ENCODE measurements at regions not wholly inside any gene's neighbourhood (a gene's known extent, or its start where the extent isn't known, plus 50 kb on each side); places are given as distances from the start of the nearest gene placed in this dataset.

DNA sequence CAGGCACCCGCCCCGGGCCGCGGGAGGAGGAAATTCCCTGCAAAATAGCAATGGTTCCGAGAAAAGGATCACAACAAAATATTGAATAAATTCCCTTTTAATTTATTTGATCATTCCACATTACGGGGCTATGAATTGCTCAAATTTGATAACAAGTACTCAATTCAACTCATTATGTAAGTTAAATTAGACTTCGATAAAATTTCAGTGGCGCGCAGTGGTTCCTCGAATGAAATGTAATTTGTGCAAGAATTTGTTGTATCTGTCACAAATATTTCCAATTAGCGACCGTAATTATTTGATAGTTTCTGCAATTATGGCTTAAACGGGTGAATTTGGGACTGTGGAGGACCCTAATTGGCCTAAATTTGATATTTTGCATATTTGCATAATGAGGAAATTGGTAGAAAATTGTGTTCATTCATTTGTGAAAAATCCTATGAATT is 76.0 kb upstream of the TBCA start (continued):
- TF ChIP-seq ZFP30 (CRISPR knock-in tag; IDR thresholded peaks at IDR 0.05), result no peak

DNA sequence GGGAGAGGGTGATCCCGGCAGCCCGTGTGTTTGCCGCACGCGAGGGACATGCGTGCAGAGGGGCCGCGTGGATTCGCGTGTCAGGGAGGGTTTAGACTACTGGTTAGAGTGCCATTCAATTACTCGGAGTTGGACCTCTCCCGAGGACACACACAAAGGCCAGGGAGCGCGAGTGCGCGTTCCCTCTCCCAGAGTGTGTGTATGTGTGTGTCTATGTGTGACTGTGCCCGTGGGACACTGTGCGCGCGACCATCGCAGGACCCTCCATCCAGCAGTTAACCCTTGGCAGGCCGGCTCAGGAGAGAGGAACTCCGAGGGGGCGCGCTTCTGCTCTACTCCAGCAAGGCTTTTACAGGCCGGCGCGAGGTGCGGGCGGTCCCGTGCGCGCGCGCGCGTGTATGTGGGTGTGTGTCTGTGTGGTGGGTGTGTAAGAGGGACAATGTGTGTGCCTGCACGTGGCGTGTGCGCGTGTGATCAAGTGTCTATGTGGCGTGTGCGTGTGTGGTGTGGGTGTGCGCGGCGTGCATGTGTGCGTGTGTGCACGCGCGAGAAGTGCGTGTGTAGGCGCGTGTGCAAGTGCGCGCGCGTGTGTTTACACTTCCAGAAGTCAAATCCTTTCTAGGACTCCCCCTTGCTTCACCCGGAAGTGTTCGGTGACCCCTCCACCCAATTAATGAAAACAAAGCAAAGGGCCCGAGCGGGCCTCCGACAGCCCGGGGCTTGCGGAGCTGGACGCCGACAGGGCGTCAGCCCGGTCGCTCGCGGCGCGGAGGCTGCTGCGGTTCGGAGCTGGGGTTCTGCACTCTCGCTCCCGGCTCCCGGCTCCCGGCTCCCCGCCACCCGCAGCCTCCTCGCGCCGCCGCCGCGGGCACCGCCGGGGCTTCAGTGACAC is 75.3 kb upstream of the TBCA start:
- TF ChIP-seq PPARA (CRISPR knock-in tag; IDR thresholded peaks at IDR 0.05; ENCODE audit: borderline replicate concordance) (no peak), ZFP30 (CRISPR knock-in tag; IDR thresholded peaks at IDR 0.05) (no peak), ZNF70 (CRISPR knock-in tag; IDR thresholded peaks at IDR 0.05) (no peak), ZFP3 (CRISPR knock-in tag; IDR thresholded peaks at IDR 0.05) (no peak), RARB (CRISPR knock-in tag; IDR thresholded peaks at IDR 0.05) (no peak), TCF4 (CRISPR knock-in tag; IDR thresholded peaks at IDR 0.05; ENCODE audit: borderline replicate concordance) (no peak), TOX (CRISPR knock-in tag; IDR thresholded peaks at IDR 0.05; ENCODE audit: borderline replicate concordance) (no peak), BACH2 (CRISPR knock-in tag; IDR thresholded peaks at IDR 0.05; ENCODE audit: borderline replicate concordance) (no peak), ZNF8 (CRISPR knock-in tag; IDR thresholded peaks at IDR 0.05) (no peak), OSR1 (CRISPR knock-in tag; IDR thresholded peaks at IDR 0.05) (no peak), SNAI2 (CRISPR knock-in tag; IDR thresholded peaks at IDR 0.05) (no peak), ZNF565 (CRISPR knock-in tag; conservative IDR thresholded peaks at IDR 0.05; ENCODE audit: low read depth) (no peak), ZC3H10 (CRISPR knock-in tag; IDR thresholded peaks at IDR 0.05) (no peak)
- TF ChIP-seq, protein P1, sequence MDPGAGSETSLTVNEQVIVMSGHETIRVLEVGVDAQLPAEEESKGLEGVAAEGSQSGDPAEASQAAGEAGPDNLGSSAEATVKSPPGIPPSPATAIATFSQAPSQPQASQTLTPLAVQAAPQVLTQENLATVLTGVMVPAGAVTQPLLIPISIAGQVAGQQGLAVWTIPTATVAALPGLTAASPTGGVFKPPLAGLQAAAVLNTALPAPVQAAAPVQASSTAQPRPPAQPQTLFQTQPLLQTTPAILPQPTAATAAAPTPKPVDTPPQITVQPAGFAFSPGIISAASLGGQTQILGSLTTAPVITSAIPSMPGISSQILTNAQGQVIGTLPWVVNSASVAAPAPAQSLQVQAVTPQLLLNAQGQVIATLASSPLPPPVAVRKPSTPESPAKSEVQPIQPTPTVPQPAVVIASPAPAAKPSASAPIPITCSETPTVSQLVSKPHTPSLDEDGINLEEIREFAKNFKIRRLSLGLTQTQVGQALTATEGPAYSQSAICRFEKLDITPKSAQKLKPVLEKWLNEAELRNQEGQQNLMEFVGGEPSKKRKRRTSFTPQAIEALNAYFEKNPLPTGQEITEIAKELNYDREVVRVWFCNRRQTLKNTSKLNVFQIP (CRISPR knock-in tag; IDR thresholded peaks at IDR 0.05; ENCODE audit: borderline replicate concordance, low read depth), result no peak
- TF ChIP-seq, protein P2, sequence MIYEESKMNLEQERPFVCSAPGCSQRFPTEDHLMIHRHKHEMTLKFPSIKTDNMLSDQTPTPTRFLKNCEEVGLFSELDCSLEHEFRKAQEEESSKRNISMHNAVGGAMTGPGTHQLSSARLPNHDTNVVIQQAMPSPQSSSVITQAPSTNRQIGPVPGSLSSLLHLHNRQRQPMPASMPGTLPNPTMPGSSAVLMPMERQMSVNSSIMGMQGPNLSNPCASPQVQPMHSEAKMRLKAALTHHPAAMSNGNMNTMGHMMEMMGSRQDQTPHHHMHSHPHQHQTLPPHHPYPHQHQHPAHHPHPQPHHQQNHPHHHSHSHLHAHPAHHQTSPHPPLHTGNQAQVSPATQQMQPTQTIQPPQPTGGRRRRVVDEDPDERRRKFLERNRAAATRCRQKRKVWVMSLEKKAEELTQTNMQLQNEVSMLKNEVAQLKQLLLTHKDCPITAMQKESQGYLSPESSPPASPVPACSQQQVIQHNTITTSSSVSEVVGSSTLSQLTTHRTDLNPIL (CRISPR knock-in tag; IDR thresholded peaks at IDR 0.05; ENCODE audit: low read depth), result no peak
- TF ChIP-seq, protein P3, sequence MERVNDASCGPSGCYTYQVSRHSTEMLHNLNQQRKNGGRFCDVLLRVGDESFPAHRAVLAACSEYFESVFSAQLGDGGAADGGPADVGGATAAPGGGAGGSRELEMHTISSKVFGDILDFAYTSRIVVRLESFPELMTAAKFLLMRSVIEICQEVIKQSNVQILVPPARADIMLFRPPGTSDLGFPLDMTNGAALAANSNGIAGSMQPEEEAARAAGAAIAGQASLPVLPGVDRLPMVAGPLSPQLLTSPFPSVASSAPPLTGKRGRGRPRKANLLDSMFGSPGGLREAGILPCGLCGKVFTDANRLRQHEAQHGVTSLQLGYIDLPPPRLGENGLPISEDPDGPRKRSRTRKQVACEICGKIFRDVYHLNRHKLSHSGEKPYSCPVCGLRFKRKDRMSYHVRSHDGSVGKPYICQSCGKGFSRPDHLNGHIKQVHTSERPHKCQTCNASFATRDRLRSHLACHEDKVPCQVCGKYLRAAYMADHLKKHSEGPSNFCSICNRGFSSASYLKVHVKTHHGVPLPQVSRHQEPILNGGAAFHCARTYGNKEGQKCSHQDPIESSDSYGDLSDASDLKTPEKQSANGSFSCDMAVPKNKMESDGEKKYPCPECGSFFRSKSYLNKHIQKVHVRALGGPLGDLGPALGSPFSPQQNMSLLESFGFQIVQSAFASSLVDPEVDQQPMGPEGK (CRISPR knock-in tag; IDR thresholded peaks at IDR 0.05; ENCODE audit: borderline replicate concordance), result no peak
- peak; percentile 70 for ATAC-seq

DNA sequence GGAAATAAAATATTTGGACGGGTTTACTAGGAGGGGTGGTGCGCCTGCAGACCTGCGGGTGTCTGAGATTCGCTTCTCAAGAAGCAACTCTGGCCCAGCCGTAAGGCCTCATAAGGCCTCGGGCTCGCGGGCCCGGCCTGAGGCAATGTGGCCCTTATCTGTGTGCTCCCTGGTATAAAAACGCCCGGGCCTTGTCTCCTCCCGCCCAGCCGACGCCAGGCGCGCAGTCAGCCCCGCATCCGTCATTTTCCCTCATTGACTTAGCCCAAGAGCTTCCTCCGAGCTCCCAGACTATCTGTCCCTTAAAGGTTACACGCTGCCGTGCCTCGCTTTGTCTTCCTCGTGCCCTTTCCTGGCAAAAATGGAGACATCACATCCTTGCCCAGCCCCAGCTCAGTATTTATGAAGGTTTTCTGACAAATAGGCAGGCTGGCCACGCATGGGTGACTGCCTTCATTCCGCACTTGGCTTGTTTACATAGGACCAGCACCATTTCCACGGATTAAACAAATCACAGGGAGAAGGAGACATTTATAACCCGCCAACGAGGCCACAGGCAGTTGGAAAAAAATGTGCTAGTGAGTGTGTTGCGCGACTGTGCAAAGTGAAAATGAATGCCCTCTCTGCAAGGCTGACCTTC is 74.5 kb upstream of the TBCA start:
- no peak for ATAC-seq
- TF ChIP-seq PPARA (CRISPR knock-in tag; IDR thresholded peaks at IDR 0.05; ENCODE audit: borderline replicate concordance) (no peak), GLIS3 (CRISPR knock-in tag; IDR thresholded peaks at IDR 0.05) (no peak), ARNTL (CRISPR knock-in tag; IDR thresholded peaks at IDR 0.05; ENCODE audit: borderline replicate concordance, low read depth) (no peak), ESRRG (CRISPR knock-in tag; IDR thresholded peaks at IDR 0.05) (no peak), ZFP3 (CRISPR knock-in tag; IDR thresholded peaks at IDR 0.05) (no peak), TOX (CRISPR knock-in tag; IDR thresholded peaks at IDR 0.05; ENCODE audit: borderline replicate concordance) (no peak), RARB (CRISPR knock-in tag; IDR thresholded peaks at IDR 0.05) (no peak), ISL1 (CRISPR knock-in tag; IDR thresholded peaks at IDR 0.05) (no peak), ZC3H10 (CRISPR knock-in tag; IDR thresholded peaks at IDR 0.05) (no peak), SNAI2 (CRISPR knock-in tag; IDR thresholded peaks at IDR 0.05) (no peak), OSR1 (CRISPR knock-in tag; IDR thresholded peaks at IDR 0.05) (no peak)
- TF ChIP-seq, protein P1 (CRISPR knock-in tag; IDR thresholded peaks at IDR 0.05; ENCODE audit: borderline replicate concordance, low read depth), result no peak
- TF ChIP-seq, protein P4, sequence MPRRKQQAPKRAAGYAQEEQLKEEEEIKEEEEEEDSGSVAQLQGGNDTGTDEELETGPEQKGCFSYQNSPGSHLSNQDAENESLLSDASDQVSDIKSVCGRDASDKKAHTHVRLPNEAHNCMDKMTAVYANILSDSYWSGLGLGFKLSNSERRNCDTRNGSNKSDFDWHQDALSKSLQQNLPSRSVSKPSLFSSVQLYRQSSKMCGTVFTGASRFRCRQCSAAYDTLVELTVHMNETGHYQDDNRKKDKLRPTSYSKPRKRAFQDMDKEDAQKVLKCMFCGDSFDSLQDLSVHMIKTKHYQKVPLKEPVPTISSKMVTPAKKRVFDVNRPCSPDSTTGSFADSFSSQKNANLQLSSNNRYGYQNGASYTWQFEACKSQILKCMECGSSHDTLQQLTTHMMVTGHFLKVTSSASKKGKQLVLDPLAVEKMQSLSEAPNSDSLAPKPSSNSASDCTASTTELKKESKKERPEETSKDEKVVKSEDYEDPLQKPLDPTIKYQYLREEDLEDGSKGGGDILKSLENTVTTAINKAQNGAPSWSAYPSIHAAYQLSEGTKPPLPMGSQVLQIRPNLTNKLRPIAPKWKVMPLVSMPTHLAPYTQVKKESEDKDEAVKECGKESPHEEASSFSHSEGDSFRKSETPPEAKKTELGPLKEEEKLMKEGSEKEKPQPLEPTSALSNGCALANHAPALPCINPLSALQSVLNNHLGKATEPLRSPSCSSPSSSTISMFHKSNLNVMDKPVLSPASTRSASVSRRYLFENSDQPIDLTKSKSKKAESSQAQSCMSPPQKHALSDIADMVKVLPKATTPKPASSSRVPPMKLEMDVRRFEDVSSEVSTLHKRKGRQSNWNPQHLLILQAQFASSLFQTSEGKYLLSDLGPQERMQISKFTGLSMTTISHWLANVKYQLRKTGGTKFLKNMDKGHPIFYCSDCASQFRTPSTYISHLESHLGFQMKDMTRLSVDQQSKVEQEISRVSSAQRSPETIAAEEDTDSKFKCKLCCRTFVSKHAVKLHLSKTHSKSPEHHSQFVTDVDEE (CRISPR knock-in tag; IDR thresholded peaks at IDR 0.05), result no peak
